Breast epithelium (tissue), 3 donors: ENCODE measurements at regions not wholly inside any gene's neighbourhood (a gene's known extent, or its start where the extent isn't known, plus 50 kb on each side); places are given as distances from the start of the nearest gene placed in this dataset.

Source experiments
- CTCF ChIP-seq, 3 donors: fragments of 450-650 bp; IDR thresholded peaks; one replicate each; pipeline ENCODE4 v1.5.1; 2016 to 2017; ENCODE audit warnings: antibody characterized with exemption in 3 of 3, mild to moderate bottlenecking in 3 of 3, moderate library complexity in 3 of 3
- POLR2A ChIP-seq: fragments of 450-650 bp; IDR thresholded peaks from one replicate; pipeline ENCODE4 v1.6.1; 2016; ENCODE audit warnings: antibody characterized with exemption, mild to moderate bottlenecking, moderate library complexity

- TF ChIP-seq POLR2A (no peak), CTCF (IDR thresholded peaks at IDR 0.05) (no peak)
Measured at GRCh38 chr1:221888801-221889200, 146.9 kb upstream of the DUSP10 start.
